DMS 273 (cell line): ENCODE measurements at regions not wholly inside any gene's neighbourhood (a gene's known extent, or its start where the extent isn't known, plus 50 kb on each side); places are given as distances from the start of the nearest gene placed in this dataset.

Experiments used
- DNase-seq: peaks from one replicate; lab custom pipeline; 2025; ENCODE audit not compliant: unreplicated experiment; lab: John Stamatoyannopoulos, UW

DNA sequence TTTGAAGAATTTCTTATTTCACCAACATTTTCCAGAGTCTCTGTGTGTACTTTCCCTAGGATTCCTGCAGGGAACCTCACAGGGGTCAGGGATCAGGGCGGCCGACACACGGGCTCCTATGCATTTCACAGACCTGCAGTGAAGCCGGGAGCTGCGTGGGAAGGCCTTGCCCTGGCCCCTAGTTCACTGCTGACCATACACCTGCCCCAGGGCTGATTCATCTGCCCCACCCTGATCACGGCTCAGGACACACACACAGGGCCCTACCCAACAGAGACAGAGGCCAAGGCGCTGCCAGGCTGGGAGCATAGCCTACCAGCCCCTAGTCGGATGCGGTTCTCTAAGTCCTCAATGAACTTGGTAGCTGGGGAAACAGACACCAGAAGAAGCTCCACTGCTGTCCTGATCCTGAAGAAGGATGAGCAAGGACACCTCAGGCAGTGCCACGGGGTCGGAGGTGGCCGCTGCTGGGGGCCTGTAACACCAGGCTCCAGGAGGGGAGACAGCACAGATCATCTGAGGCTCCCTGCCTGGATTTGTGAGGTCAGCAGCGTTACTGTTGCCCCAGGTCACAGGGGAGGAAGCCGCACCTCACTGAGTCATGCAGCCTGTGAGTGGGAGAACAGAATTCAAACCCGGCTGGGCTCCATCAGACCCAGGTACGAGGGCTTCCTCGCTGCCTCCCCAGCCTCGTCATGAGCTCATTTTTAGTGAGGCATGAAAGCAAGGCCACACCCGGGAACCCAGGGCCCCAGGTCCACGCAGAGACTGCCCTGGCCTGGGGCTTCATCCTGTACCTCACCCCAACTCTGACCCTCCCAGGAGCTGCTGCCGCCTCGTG is 278.8 kb upstream of the PPP2R2D start:
- no peak for DNase-seq

DNA sequence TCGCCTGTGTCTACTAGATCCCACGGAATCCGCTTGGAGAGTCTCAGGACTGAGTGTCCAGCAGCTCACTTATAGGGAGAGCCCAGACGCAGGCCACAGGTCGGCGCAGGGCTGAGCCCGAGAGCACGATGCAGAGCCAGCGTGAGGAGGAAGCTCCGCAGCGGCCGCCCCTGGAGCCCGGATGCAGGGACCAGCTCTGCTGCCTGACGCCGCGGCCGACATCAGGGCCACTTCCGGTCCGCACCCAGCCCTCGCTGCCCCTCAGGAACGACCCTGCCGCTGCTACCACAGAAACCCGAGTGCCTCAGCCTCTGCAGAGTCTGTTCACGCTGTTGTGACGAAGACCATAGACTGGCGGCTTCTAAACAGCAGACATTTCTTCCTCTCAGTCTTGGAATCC is 275.8 kb upstream of the PPP2R2D start:
- no peak for DNase-seq

DNA sequence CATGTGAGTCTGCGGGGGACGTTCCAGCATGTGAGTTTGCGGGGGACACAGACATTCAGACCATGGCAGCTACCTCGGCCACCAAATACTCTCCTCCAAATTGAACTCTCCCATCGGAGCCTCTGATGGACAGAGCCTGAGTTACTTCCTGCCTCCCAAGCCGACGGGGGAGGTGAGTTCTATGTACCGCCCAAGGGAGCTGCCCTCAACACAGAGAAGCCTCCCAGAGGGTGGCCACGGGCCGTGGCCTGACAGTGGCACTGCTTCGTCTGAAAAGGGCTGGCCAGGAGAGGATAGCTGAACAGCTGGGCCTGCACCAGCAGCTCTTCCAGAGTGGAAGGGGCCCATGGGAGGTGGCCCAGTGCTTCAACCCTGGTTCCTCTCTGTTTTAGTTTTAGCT is 274.5 kb upstream of the PPP2R2D start:
- DNase-seq = no peak

DNA sequence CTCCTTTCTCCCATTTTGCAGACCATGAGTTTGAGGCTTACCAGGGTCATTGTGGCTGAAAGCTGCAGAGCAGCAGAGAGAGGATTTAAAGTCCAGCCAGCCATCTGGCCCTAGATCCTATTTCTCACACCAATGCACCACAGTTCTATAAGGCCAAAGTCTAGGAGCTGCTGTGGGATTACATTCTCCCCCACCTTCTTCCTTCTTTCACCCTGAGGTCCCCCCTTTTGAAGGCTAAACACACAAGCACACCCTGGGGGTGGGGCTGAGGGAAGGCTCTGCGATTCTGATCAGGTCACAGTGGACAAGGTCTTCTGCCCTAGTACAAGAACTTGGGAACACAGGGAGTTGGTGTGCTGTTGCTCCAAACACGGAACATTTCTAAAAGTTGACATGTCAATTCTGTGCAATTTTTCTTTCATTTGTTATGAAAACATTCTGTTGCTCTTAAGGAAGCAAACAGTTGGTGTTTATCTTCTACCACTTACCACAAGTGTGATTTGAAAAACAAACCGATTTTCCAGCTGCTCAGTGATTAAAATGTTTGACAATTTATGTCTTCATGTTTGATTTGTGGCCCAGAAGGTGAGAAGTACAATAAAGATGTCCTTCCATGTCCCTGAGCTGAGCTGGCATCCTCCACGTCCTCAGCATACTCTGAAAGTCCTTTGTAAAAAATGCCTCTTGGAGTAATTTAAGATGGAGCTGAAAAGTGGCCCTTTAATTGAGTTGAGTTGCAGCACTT is 271.6 kb upstream of the PPP2R2D start:
- no peak for DNase-seq

DNA sequence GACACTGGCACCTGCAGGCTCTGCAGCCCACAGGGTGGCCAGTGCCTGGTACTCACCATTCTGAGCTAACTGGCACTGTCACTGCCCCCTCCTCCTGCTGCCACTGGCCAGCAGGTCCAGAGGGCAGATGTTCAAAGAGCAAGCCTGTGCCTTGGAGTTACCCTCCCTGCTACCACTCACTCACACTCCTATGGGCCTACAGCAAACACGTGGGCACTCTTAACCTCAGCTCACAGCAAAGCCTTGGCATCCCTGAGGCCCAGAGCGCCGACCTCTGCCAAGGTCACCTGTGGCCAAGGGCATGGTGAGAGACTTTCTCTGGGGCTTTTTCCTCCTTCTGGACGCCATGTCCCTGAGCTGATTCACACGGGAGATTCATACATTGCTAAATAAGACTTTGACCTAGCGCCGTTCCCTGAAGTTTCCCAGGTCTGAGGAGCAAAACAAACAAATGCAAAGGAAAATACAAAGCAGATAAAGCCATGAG is 270.0 kb upstream of the PPP2R2D start:
- no peak for DNase-seq

DNA sequence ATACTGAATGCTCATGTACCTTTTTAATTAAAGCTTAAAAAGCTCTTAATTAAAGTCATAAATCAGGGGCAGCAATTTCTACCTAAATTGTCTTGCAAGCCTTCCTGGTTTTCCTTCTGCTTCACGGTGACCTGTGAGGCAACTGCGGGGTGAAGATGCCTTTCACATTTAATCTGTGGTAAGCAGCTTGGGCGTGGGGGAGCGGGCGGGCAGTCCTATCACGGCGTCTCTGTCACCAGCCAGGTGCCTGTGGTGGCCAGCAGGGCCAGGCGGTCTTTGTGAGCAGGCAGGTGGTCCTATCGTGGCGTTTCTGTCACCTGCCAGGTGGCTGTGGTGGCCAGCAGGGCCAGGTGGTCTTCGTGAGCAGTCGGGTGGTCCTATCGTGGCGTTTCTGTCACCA is 269.2 kb upstream of the PPP2R2D start:
- DNase-seq = no peak

DNA sequence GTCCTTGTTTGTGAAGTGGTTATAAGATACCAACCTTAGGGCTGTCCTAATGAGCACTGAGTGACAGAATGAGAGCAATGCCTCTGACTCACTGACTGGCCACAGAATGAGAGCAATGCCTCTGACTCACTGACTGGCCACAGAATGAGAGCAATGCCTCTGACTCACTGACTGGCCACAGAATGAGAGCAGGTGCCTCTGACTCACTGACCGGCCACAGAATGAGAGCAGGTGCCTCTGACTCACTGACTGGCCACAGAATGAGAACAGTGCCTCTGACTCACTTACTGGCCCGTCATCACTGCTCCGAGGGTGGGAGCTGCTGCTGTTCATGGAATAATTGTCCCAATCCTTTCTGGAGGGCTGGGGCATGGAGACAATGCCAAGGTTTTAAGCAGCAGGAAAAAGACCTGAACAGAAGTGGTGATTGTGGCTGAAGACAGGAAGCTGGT is 265.2 kb upstream of the PPP2R2D start:
- DNase-seq = no peak

DNA sequence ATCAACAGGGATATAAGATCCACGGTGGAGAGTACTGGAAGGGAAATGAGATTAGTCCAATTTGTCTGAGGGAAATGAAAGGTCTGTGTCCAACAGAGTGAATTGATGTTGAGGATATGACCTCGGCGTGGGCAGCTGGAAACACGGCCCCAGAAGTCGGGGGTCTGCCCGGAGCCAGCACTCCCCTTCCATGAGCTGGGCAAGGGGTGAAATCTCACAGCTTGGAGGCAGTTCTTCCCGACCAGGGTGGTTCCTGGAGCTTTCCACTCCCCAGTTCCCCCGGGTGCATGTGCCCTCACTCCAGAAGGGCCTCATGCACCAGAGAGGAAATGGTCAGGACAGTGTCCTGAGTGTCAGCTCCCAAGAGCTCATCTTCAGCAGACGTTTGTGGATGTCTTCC is 264.7 kb upstream of the PPP2R2D start:
- DNase-seq = no peak

DNA sequence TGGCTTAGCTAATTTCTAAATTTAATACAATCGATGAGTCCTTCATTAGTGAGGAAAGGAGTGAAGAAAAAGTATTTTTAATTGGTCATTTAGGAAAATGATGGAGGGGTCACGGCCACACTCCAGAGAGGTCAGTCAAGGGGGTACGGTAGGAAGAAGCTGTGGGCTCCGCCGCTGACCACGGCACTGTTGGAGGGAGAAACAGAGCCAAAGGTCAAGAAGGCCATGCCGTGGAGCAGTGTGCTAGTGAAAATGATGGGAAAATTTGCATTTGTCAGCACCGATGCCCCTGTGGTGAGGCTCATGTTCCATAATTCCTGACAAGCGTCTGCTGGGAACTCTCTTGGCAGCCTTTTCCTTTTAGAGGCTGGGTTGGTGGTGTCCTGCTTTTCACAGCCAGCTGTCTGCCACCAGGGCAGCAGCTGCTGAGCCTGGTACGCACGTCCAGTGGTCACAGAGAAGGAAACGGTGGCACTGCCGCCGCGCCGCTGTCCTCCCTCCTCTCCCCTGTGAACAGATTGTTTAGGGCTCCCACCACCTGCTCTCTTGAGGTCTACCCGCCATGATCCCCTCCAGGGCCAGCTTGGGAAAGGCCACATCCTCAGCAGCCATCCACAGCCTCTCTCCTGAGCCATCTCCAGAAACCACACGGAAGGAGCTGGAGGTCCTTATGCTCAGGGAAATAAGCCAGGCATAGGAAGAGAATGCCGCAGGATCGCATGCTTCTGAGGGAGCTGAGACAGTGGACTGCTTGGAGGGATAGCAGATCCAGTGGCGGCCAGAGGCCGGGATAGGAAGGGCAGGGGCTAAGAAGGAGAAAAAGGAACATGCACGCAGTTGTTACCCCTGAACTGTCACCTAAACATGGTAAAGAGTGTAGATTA is 263.7 kb upstream of the PPP2R2D start:
- DNase-seq = no peak

DNA sequence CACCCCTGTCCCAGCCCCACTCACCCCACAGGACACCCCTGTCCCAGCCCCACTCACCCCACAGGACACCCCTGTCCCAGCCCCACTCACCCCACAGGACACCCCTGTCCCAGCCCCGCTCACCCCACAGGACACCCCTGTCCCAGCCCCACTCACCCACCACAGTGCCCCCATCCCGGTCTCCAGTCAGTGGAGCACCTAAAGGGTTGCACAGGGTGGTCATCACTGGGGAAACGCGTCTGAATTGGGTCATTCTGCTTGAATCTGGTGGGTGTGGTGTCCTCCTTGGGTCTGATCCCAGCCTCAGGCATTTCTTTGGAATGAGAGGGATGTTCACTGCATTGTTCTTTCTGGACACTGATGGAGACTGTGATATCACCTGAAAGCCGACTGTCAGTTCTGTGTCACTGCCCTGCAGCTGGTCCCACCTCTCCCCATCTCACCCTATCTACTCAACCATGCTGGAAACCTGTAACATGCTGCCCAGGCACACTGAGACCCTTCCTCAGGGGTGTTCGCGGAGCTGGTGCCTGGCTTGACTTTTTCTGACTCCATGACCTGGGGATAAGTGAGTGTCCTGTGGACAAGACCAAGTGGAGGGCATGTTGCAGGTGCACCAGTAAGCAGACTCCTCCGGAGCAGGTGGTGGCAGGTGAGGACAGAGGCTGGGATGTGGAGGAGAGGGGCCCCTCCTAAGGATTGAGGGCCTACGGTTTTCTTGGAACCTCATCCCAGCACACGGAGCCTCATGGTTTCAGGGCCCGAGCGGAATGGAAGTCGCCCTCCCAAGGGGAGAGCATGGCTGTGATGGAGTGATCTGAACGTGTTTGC is 262.5 kb upstream of the PPP2R2D start:
- no peak for DNase-seq

DNA sequence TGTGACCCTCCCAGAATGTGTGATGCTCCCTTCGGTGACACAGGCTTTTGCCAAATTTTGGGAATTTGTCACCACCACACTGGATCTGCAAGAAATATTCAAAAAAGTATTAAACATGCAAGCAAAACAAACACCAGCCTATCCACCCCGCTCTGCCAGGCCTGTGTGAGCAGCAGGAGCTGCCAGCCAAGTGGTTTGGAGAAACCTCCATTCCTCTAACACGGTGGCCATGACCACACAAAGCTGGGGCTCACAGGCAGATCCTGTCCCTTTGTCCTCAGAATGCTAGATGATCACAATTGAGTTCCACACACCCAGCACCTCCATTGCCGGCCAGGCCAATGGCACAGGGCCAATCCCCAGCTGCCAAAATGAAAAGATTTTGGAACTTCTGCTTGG is 261.9 kb upstream of the PPP2R2D start:
- DNase-seq = no peak

DNA sequence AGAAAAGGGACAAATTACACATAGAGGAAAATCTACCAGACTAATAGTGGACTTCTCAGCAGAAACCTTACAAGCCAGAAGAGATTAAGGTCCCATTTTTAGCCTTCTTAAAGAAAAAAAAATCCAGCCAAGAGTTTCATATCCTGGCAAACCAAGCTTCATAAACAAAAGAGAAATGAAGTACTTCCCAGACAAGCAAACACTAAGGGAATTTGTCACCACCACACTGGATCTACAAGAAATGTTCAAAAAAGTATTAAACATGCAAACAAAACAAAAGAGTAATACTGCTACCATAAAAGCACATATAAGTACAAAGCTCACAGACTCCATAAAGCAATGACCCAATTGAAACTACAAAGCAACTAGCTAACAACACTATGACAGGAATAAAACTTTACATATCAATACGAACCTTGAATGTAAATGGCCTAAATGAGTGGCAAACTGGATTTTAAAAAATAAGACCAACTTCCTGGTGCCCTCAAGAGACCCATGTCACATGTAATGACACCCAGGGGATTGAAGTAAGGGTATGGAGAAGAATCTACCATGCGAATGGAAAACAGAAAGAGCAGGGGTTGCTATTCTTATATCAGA is 260.7 kb upstream of the PPP2R2D start:
- DNase-seq = no peak

DNA sequence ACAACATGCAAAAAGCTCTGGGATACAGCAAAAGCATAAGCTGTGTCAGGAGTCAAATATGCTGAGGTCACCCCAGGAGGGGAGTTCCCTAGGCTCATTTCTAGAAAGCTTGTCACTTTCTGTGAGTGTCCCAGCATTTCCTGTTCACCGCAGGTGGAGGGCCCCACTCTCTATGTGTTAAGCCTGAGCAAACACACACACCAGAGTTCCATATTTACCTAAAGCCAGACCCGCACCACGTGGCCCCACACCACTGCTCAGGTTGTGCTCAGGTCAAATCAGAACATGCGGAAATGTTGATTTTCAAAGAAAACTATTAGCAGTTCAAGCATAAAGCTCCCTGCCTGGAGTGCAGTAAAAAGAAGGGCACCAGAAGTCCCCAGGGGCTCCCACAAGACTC is 259.6 kb upstream of the PPP2R2D start:
- no peak for DNase-seq

DNA sequence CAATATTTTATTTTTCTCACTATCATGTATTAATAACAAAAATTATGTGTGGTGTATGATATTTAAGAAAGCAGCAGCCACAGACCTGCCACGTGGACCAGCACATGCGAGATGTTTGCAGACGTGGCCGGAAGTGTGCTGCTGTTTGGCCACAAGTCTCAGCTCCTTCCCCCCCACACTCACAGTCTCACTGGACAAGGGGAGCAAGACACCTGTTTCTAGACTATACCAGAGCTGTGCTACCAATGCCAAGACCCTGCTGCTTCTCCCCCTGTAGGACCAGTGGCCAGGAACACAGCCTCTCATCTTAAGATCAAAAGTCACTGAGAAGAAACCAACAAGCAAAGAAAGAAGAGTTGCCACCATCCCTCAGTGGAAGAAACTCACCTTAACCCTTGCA is 258.9 kb upstream of the PPP2R2D start:
- DNase-seq = no peak

DNA sequence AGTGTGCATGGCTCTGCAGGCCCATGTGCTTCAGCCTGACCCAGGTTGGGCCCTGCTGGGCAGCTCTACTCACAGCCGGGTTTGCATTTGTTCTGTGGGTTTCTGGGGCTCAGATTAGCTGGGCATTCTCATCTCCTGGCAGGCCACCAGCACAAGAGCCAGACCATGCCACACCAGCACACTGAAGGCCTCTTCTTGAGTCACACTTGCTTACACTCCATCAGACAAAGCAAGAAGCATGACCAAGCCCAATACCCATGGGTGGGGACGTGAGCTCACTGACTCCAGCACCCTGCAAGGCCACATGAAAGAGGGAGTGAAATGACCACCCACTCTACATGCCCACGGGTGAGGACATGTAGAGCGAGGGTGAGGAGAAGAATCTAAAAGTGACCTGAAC is 257.8 kb upstream of the PPP2R2D start:
- no peak for DNase-seq

DNA sequence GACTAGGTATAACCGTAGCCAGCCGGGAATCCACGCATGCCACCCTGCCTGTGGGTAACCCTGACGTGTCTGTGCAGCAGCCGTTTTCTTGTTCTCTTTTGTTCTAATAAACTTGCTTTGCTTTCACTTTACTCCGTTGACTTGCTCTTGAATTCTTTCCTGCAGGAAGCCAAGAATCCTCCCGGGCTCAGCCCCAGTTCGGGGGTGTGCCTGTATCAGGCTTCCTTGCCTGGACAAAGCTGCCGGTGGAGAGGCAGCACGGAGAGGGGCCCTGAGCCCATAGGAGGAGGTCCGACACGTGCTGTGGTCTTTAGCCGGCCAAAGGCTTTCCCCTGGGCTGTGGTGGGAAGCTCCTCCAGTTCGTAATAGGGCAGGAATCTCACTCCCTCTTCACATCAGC is 256.5 kb upstream of the PPP2R2D start:
- DNase-seq = no peak

DNA sequence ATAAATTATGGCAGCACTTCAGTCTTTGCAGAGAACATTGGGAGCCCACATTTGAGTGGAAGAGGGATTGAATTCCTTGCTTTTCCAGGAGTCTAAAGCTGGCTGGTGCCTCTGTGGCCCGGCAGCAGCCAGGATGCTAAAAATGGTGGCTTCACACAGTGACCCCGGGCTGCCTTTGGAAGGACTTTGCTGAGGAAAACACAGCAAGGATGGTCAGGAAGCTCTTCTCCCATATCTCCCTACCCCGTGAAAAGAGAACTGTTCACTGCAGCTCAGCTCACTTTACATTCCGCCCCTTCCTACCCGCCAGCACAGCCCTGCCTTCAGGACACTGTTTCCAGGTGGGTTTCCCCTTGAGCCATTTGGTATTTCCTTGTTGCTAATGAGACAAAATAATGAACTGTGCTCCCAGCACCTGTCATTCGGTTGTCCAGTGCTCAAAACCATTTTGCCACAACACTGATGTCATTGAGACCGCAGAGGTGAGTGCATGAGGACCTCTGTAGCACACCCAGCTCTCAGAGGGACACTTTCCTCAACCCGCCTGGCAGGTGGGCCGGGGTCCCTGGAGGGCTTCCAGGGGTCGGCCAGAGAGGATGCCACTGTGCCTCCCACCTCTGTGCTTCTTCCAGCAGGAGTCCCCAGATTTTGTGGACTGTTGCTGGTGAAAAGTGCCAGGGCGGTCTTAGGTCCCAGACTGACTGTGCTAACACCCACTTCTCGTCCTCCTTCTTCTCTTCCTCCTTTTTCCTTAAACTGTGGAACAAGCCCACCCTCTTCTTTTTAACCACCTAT is 255.7 kb upstream of the PPP2R2D start:
- no peak for DNase-seq

DNA sequence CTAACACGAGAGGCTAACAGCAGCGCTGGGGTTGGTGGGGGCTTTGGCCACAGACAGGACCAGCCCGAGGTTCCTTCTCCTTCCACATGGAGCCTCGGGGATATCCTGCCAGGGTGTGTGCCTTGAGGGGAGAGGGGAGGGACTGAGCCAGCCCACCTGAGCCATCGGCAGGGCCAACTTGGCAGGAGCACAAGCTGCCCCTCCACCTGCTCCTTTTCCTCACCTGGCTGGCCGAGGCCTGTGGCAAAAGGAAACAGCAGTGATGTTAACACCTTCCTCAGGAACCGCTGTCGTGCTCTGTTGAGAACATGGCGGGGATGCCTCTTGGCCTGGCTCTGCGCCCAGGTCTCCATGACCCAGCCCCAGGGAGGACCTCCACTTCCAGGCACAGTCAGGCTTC is 255.1 kb upstream of the PPP2R2D start:
- DNase-seq = no peak
